ENCODE measurements at regions not wholly inside any gene's neighbourhood (a gene's known extent, or its start where the extent isn't known, plus 50 kb on each side); places are given as distances from the start of the nearest gene placed in this dataset.

DNA sequence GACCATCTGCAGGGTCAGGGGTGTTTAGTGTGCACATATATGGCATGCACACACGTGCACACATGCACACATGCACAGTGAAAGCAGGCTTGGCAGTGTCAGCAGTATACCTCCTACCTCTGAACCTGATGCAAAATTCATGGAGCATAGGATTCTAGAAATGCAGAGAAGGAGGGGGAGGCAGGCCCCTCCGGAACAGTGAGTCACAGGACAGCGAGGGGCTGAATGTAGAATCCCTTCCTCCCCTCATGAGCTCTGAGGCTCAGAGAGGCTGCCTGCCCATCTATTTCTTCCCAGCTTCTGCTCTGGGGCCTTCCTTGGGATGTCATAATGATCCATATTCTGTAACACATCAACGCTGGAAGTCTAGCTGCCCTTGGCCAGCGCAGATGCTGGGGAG lies 66.7 kb upstream of the NECTIN1 start:
- TF ChIP-seq POLR2AphosphoS5 (IDR thresholded peaks at IDR 0.05; ENCODE audit: borderline replicate concordance, low read depth, low read length) (no peak), EZH2 (IDR thresholded peaks at IDR 0.05) (no peak), FOXP2 (optimal IDR thresholded peaks at IDR 0.05; ENCODE audit: control extremely low read depth, extremely low read length, insufficient read depth) (no peak)

Measured in SK-N-MC (cell line).